H1 (cell line): ENCODE measurements at regions not wholly inside any gene's neighbourhood (a gene's known extent, or its start where the extent isn't known, plus 50 kb on each side); places are given as distances from the start of the nearest gene placed in this dataset.

Experiments
- CTCF ChIA-PET: fragments of 300-600 bp; sonication (Branson Sonifier 250); formaldehyde crosslinking; loops from one replicate; lab custom pipeline; 2021; ENCODE audit not compliant: partially characterized antibody; lab: Charles Lee
- POLR2A ChIA-PET: fragments of 300-600 bp; sonication (Branson Sonifier 250); formaldehyde crosslinking; loops from one replicate; lab custom pipeline; 2021; ENCODE audit warnings: inconsistent platforms; ENCODE audit not compliant: partially characterized antibody; lab: Charles Lee
- DNase-seq, 2 experiments: peaks; one replicate each; pipeline versions ENCODE4 v3.0.0 to v3.0.0-alpha.2; 2010 to 2022; ENCODE audit warnings: low spot score in 2 of 2, low read depth in 1 of 2, mixed read lengths in 1 of 2
- FAIRE-seq: peaks from 2 replicates; lab custom pipeline; 2011; peaks lifted over from hg19 to GRCh38; lab: Jason Lieb, UNC
- H2AFZ ChIP-seq: 2 replicates; pipeline ENCODE4 v1.8.1; 2012; ENCODE audit warnings: low read length, inconsistent platforms
- H2AK5ac ChIP-seq: 2 replicates; pipeline ENCODE4 v1.6.1; 2013; ENCODE audit warnings: low read depth, low read length
- H2BK120ac ChIP-seq: replicated peaks from 2 replicates; pipeline ENCODE3; 2013; ENCODE audit warnings: low read depth, low read length, inconsistent platforms
- H2BK12ac ChIP-seq: 2 replicates; pipeline ENCODE4 v1.6.1; 2013; ENCODE audit warnings: low read depth, low read length
- H2BK15ac ChIP-seq: 2 replicates; pipeline ENCODE4 v1.6.1; 2013; ENCODE audit warnings: low read length
- H2BK20ac ChIP-seq: 2 replicates; pipeline ENCODE4 v1.6.1; 2013; ENCODE audit warnings: low read length
- H2BK5ac ChIP-seq: 2 replicates; pipeline ENCODE4 v1.6.1; 2013; ENCODE audit warnings: low read depth, low read length
- H3K14ac ChIP-seq: 2 replicates; pipeline ENCODE4 v1.6.1; 2013; ENCODE audit warnings: inconsistent platforms; ENCODE audit not compliant: insufficient read length
- H3K18ac ChIP-seq: 2 replicates; pipeline ENCODE4 v1.6.1; 2013; ENCODE audit warnings: low read length; ENCODE audit errors: extremely low read depth
- H3K23ac ChIP-seq: 2 replicates; pipeline ENCODE4 v1.6.1; 2013; ENCODE audit warnings: inconsistent platforms; ENCODE audit not compliant: insufficient read length
- H3K23me2 ChIP-seq: 2 replicates; pipeline ENCODE4 v1.6.1; 2013; ENCODE audit warnings: low read depth, low read length
- H3K27ac ChIP-seq: 2 replicates; pipeline ENCODE4 v1.6.1; 2011; ENCODE audit warnings: low read depth, low read length, inconsistent platforms
- H3K27me3 ChIP-seq, 4 experiments: replicated peaks in 1 of 4; 1 replicate in 1 of 4; 2 replicates in 3 of 4; pipeline versions ENCODE4 v1.6.1 to v1.8.1; 2011 to 2013; ENCODE audit warnings: low read length in 3 of 4, mild to moderate bottlenecking in 3 of 4, inconsistent platforms in 2 of 4, mixed read lengths in 2 of 4, moderate library complexity in 1 of 4; ENCODE audit not compliant: control insufficient read depth in 3 of 4, insufficient read depth in 3 of 4; ENCODE audit errors: extremely low read depth in 1 of 4
- H3K36me3 ChIP-seq, 4 experiments: 2 replicates each; pipeline versions ENCODE4 v1.6.1 to v1.8.1; 2011 to 2013; ENCODE audit warnings: mild to moderate bottlenecking in 4 of 4, low read length in 3 of 4, moderate library complexity in 2 of 4, control low read depth in 1 of 4, inconsistent platforms in 1 of 4; ENCODE audit not compliant: insufficient read depth in 4 of 4, control insufficient read depth in 2 of 4
- H3K4ac ChIP-seq: replicated peaks from 2 replicates; pipeline ENCODE3; 2013; ENCODE audit warnings: low read length, low read depth, mixed read lengths, inconsistent platforms; ENCODE audit not compliant: insufficient read length
- H3K4me1 ChIP-seq, 4 experiments: replicated peaks in 1 of 4; 1 replicate in 1 of 4; 2 replicates in 3 of 4; pipeline versions ENCODE4 v1.6.1 to v1.8.1; 2011 to 2013; ENCODE audit warnings: low read length in 3 of 4, inconsistent platforms in 2 of 4, mixed read lengths in 1 of 4; ENCODE audit not compliant: insufficient read depth in 4 of 4, control insufficient read depth in 3 of 4
- H3K4me2 ChIP-seq, 2 experiments: 2 replicates each; pipeline versions ENCODE4 v1.6.1 to v1.8.1; 2011 to 2013; ENCODE audit warnings: low read depth in 2 of 2, low read length in 2 of 2, control low read depth in 1 of 2, inconsistent platforms in 1 of 2, mild to moderate bottlenecking in 1 of 2; ENCODE audit not compliant: insufficient read depth in 1 of 2
- H3K4me3 ChIP-seq, 4 experiments: fragments of 200-600, 300-600 bp in 1 of 4; sonication (generic), shearing (Covaris generic), sonication (Bioruptor Twin) in 1 of 4; 2 replicates each; pipeline versions ENCODE4 v1.5.1 to v1.8.1; 2011 to 2016; ENCODE audit warnings: low read length in 4 of 4, low read depth in 3 of 4, control low read depth in 2 of 4, inconsistent platforms in 2 of 4, mild to moderate bottlenecking in 2 of 4, mixed read lengths in 1 of 4, moderate library complexity in 1 of 4; ENCODE audit not compliant: insufficient read depth in 2 of 4; ENCODE audit errors: extremely low read depth in 1 of 4
- H3K56ac ChIP-seq: replicated peaks from 2 replicates; pipeline ENCODE3; 2013; ENCODE audit warnings: low read depth, mild to moderate bottlenecking, mixed read lengths, low read length, inconsistent platforms; ENCODE audit not compliant: insufficient read length
- H3K79me1 ChIP-seq: 2 replicates; pipeline ENCODE4 v1.6.1; 2013; ENCODE audit warnings: low read depth, low read length, control low read depth
- H3K79me2 ChIP-seq, 2 experiments: 2 replicates each; pipeline versions ENCODE4 v1.6.1 to v1.8.1; 2012 to 2013; ENCODE audit warnings: low read length in 2 of 2, mild to moderate bottlenecking in 2 of 2, inconsistent platforms in 1 of 2; ENCODE audit not compliant: insufficient read depth in 2 of 2, control insufficient read depth in 1 of 2
- H3K9ac ChIP-seq, 4 experiments: replicated peaks in 1 of 4; 1 replicate in 1 of 4; 2 replicates in 3 of 4; pipeline versions ENCODE4 v1.6.1 to v1.8.1; 2011 to 2013; ENCODE audit warnings: low read depth in 3 of 4, low read length in 3 of 4, control low read depth in 2 of 4, mild to moderate bottlenecking in 2 of 4, moderate library complexity in 2 of 4, inconsistent platforms in 1 of 4; ENCODE audit errors: extremely low read depth in 1 of 4
- H3K9me3 ChIP-seq, 2 experiments: 2 replicates each; pipeline versions ENCODE4 v1.6.1 to v1.8.1; 2012 to 2013; ENCODE audit warnings: mild to moderate bottlenecking in 2 of 2, moderate library complexity in 2 of 2, control low read depth in 1 of 2, inconsistent platforms in 1 of 2, low read depth in 1 of 2, low read length in 1 of 2, mixed read lengths in 1 of 2; ENCODE audit not compliant: insufficient read depth in 2 of 2
- H4K20me1 ChIP-seq, 2 experiments: replicated peaks in 1 of 2; 2 replicates each; pipeline versions ENCODE3 to v1.8.1; 2011 to 2013; ENCODE audit warnings: inconsistent platforms in 2 of 2, low read length in 2 of 2, mild to moderate bottlenecking in 1 of 2; ENCODE audit not compliant: insufficient read depth in 2 of 2, control insufficient read depth in 1 of 2
- H4K5ac ChIP-seq: 2 replicates; pipeline ENCODE4 v1.6.1; 2013; ENCODE audit warnings: low read length, low read depth, mixed read lengths, inconsistent platforms; ENCODE audit not compliant: insufficient read length
- H4K8ac ChIP-seq: 2 replicates; pipeline ENCODE4 v1.8.0; 2013; ENCODE audit warnings: mild to moderate bottlenecking, moderate library complexity, low read length, inconsistent platforms; ENCODE audit not compliant: insufficient read depth; ENCODE audit errors: extremely low read depth
- H4K91ac ChIP-seq: replicated peaks from 2 replicates; pipeline ENCODE3; 2013; ENCODE audit warnings: low read length, mixed read lengths, inconsistent platforms; ENCODE audit not compliant: insufficient read length
- HDAC2 ChIP-seq, 2 experiments: fragments of 300-600 bp in 1 of 2; sonication (generic) in 1 of 2; IDR thresholded peaks; 2 replicates each; pipeline ENCODE4 v1.6.1; 2011 to 2012; ENCODE audit warnings: low read depth in 2 of 2, low read length in 2 of 2, mild to moderate bottlenecking in 2 of 2, moderate library complexity in 2 of 2, borderline replicate concordance in 1 of 2, inconsistent platforms in 1 of 2
- HDAC6 ChIP-seq: IDR thresholded peaks from one replicate; pipeline ENCODE4 v1.7.1; 2012; ENCODE audit warnings: low read depth, mild to moderate bottlenecking, inconsistent platforms, low read length, moderate library complexity
- MAFK ChIP-seq: IDR thresholded peaks from 2 replicates; pipeline ENCODE4 v1.6.1; 2012; ENCODE audit warnings: low read depth, mild to moderate bottlenecking, improper control_type of control experiment, low read length
- POLR2A ChIP-seq, 2 experiments: IDR thresholded peaks; 1 replicate in 1 of 2; 2 replicates in 1 of 2; pipeline ENCODE4 v1.6.1; 2011; ENCODE audit warnings: low read depth in 2 of 2, low read length in 2 of 2, mild to moderate bottlenecking in 2 of 2; ENCODE audit errors: control extremely low read depth in 1 of 2
- POU5F1 ChIP-seq: IDR thresholded peaks from 2 replicates; pipeline ENCODE4 v1.6.1; 2011; ENCODE audit warnings: low read depth, mild to moderate bottlenecking, low read length, moderate library complexity
- SP1 ChIP-seq: IDR thresholded peaks from 2 replicates; pipeline ENCODE4 v1.6.1; 2011; ENCODE audit warnings: low read depth, low read length
- WGBS, 2 experiments: shearing (Covaris generic) in 1 of 2; methylation state at CpG; one replicate each; pipeline versions ENCODE4 v1.1.6 to v1.1.7; 2013 to 2015; ENCODE audit warnings: low lambda C conversion rate in 2 of 2, mixed read lengths in 2 of 2, inconsistent platforms in 1 of 2, low coverage in 1 of 2, missing lambda C conversion rate in 1 of 2; ENCODE audit not compliant: insufficient replicate concordance in 2 of 2, insufficient coverage in 1 of 2, insufficient read length in 1 of 2; ENCODE audit errors: extremely low coverage in 1 of 2, missing lambda C conversion rate in 1 of 2; 5-methylcytosine and 5-hydroxymethylcytosine counted together

DNA sequence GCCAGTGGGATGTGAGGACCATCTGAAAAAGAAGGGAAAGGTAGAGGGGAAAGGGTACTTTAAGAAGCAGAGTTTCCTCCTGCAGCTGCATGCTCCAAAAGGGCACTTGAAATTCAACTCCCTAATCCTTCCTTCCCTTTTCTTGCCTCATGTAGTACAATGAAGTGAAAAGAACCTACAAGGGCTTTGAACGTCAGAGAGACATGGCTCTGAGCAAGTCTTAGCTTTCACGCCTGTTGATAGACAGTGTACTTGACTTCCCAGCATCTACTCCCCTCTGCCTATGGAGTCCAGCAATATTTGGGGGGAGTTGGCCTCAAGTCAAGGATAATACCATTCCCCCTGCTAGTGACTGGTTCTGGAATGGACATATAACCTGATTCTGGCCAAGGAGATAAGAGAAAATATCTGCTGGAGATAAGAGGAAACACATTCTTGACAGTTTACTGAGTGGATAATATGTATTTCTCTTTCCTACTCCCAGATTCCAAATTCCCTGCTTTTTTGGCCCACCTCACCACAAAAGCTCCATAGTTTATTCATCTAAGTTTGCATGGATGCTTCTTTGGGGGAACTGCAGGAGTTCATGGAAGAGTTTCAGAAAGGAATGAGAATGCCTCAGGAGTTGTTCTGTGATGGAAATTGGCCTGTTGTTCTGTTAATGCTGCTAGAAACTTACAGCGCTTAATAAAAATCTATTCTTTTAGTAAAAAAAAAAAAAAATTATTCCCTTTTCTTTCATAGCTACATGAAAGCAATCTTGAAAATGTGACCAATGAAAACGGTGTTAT is 193.0 kb upstream of the TPM1 start:
- peak overlapping the region; percentile 34 to 56 for H3K4me2 ChIP-seq
- DNase-seq (no peak), FAIRE-seq (no peak)
- peaks cover 0 to 5% of the 10 kb centered on the region in 2 experiments; a peak in 1 of 4 replicates for H3K9me3 ChIP-seq
- peak overlapping the region in 1 of 4 experiments; percentile 30; a peak in 1 of 8 replicates for H3K4me3 ChIP-seq
- H3K4ac ChIP-seq, result no peak overlapping the region
- no peaks in the 10 kb centered on the region for H4K20me1 ChIP-seq
- peak overlapping the region; percentile 82 for H4K5ac ChIP-seq
- no peaks in the 10 kb centered on the region for H3K36me3 ChIP-seq
- H2BK15ac ChIP-seq, result no peak overlapping the region
- peaks cover 15 to 35% (median 28%) of the 10 kb centered on the region in 4 experiments for H3K4me1 ChIP-seq
- no peaks in the 10 kb centered on the region for H3K27me3 ChIP-seq
- H2BK5ac ChIP-seq, result peak overlapping the region; percentile 100
- H3K23me2 ChIP-seq, result no peaks in the 10 kb centered on the region; the same call in 1 of the 2 replicates
- TF ChIP-seq HDAC2 (IDR thresholded peaks at IDR 0.05; ENCODE audit: borderline replicate concordance in 1 of 2, low read depth in 2 of 2, low read length in 2 of 2) (0 out of 4 replicates have a peak, but pooled peaks of 1 of the 2 experiments have one; percentile 40), SP1 (0 out of 2 replicates have a peak, but pooled peaks have one; percentile 25), POU5F1 (0 out of 2 replicates have a peak, but pooled peaks have one; percentile 1), POLR2A (IDR thresholded peaks at IDR 0.05; ENCODE audit: control extremely low read depth in 1 of 2, low read depth in 2 of 2, low read length in 2 of 2) (0 out of 3 replicates have a peak, but pooled peaks of 1 of the 2 experiments have one; percentile 3), HDAC6 (no peak), MAFK (no peak)
- H3K18ac ChIP-seq, result peak overlapping the region; percentile 97
- peak overlapping the region; percentile 98 for H2BK20ac ChIP-seq
- POLR2A ChIA-PET, result interaction anchor here (0.6 to 12.8 kb wide), 8 partner anchors 11 to 215 kb away, joined by 3 to 195 read pairs (median 3); partner anchors contain the start of gene TPM1
- H2BK12ac ChIP-seq, result peak overlapping the region; percentile 98
- H3K27ac ChIP-seq, result peak overlapping the region; percentile 76; the same call in 1 of the 2 replicates
- H4K91ac ChIP-seq, result peak overlapping the region; percentile 97
- H3K9ac ChIP-seq, result no peak overlapping the region; a peak in 2 of 7 replicates
- H4K8ac ChIP-seq, result no peak overlapping the region
- no peak overlapping the region for H3K23ac ChIP-seq
- H2AFZ ChIP-seq, result no peak overlapping the region
- no peaks in the 10 kb centered on the region for H3K79me1 ChIP-seq
- CTCF ChIA-PET, result interaction anchor here (0.8 to 7.2 kb wide), 10 partner anchors 25 to 232 kb away, joined by 4 to 58 read pairs (median 4); no protein-coding TSS in a partner anchor
- H3K79me2 ChIP-seq, result no peaks in the 10 kb centered on the region
- 41% methylated on average over 4 of the region's 4 CpGs; no CpG with 5 or more reads in 1 of the 2 experiments for WGBS, 2 experiments
- no peak overlapping the region for H3K14ac ChIP-seq
- H2BK120ac ChIP-seq, result peak overlapping the region; percentile 93
- H3K56ac ChIP-seq, result no peak overlapping the region
- peak overlapping the region; percentile 99; the same call in 1 of the 2 replicates for H2AK5ac ChIP-seq
